MM.1S (cell line): ENCODE measurements at regions not wholly inside any gene's neighbourhood (a gene's known extent, or its start where the extent isn't known, plus 50 kb on each side); places are given as distances from the start of the nearest gene placed in this dataset.

Experiments used
- DNase-seq: peaks from one replicate; pipeline ENCODE4 v3.0.0-alpha.2; 2015
- H2AFZ ChIP-seq: fragments of 300-600 bp; sonication (generic); 2 replicates; pipeline ENCODE4 v1.6.0; 2016; ENCODE audit warnings: antibody characterized with exemption, low read length
- H3F3A ChIP-seq: fragments of 300-600 bp; sonication (generic); 2 replicates; pipeline ENCODE4 v1.6.1; 2016; ENCODE audit warnings: mild to moderate bottlenecking, antibody characterized with exemption, low read length, moderate library complexity, mixed read lengths; ENCODE audit not compliant: insufficient read depth
- H3K27ac ChIP-seq: fragments of 300-600 bp; sonication (generic); 2 replicates; pipeline ENCODE4 v1.5.1; 2016; ENCODE audit warnings: mild to moderate bottlenecking, low read length
- H3K27me3 ChIP-seq: fragments of 300-600 bp; sonication (generic); replicated peaks from 2 replicates; pipeline ENCODE4 v1.6.0; 2016; ENCODE audit warnings: low read length; ENCODE audit not compliant: insufficient read depth
- H3K36me3 ChIP-seq: fragments of 300-600 bp; sonication (generic); replicated peaks from 2 replicates; pipeline ENCODE4 v1.6.1; 2016; ENCODE audit warnings: mild to moderate bottlenecking, low read length, mixed read lengths; ENCODE audit not compliant: insufficient read depth
- H3K4me1 ChIP-seq: fragments of 300-600 bp; sonication (generic); 2 replicates; pipeline ENCODE4 v1.6.1; 2016; ENCODE audit warnings: low read length, mixed read lengths
- H3K4me2 ChIP-seq: fragments of 300-600 bp; sonication (generic); 2 replicates; pipeline ENCODE4 v1.6.0; 2016; ENCODE audit warnings: low read depth, low read length
- H3K4me3 ChIP-seq: fragments of 300-600 bp; sonication (generic); 2 replicates; pipeline ENCODE4 v1.5.1; 2016; ENCODE audit warnings: low read length, mixed read lengths
- H3K79me2 ChIP-seq: fragments of 300-600 bp; sonication (generic); 2 replicates; pipeline ENCODE4 v1.6.1; 2016; ENCODE audit warnings: mixed run types, low read length, mixed read lengths
- H3K9ac ChIP-seq: fragments of 300-600 bp; sonication (generic); 2 replicates; pipeline ENCODE4 v1.6.1; 2016; ENCODE audit warnings: low read length, mixed read lengths
- H3K9me2 ChIP-seq: fragments of 300-600 bp; sonication (generic); replicated peaks from 2 replicates; pipeline ENCODE4 v1.6.1; 2016; ENCODE audit warnings: mild to moderate bottlenecking, low read length, mixed read lengths; ENCODE audit not compliant: insufficient read depth
- H3K9me3 ChIP-seq: fragments of 300-600 bp; sonication (generic); replicated peaks from 2 replicates; pipeline ENCODE4 v1.6.1; 2016; ENCODE audit warnings: mild to moderate bottlenecking, low read length, mixed read lengths; ENCODE audit not compliant: insufficient read depth
- H4K20me1 ChIP-seq: fragments of 300-600 bp; sonication (generic); 2 replicates; pipeline ENCODE4 v1.6.1; 2016; ENCODE audit warnings: mild to moderate bottlenecking, low read length, moderate library complexity, mixed read lengths; ENCODE audit not compliant: insufficient read depth
- EZH2 ChIP-seq: fragments of 300-600 bp; sonication (generic); optimal IDR thresholded peaks from 2 replicates; pipeline ENCODE3; 2017; ENCODE audit warnings: low read depth, mild to moderate bottlenecking, antibody characterized with exemption, low read length, mixed read lengths
- EZH2phosphoT487 ChIP-seq: fragments of 300-600 bp; sonication (generic); IDR thresholded peaks from 2 replicates; pipeline ENCODE4 v1.6.1; 2018; ENCODE audit warnings: antibody characterized with exemption, low read length
- TF ChIP-seq, protein P1 (sequence below): fragments of 300-600 bp; sonication (generic); IDR thresholded peaks from 2 replicates; pipeline ENCODE4 v1.5.1; 2016; ENCODE audit warnings: antibody characterized with exemption, low read length, mixed read lengths

DNA sequence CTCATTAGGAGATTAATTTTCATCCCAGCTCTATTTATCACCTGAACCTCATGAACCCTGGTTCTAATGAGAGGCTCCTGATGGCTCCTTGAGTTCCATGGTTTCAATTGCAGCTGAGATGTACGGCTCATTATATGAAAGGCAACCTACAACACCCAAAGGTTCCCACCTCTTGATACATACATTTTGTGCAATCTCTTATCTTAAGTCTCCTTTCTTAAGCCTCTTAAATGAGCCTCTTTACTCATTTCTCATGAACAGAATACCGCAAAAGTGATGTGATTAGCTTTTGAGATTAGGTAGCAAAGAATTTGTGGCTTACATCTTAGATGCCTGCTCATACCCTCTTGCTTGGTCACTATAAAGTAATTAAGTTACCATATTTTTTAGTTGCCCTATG lies 1964.0 kb upstream of the CDH6 start:
- no peak overlapping the region for H3K27ac ChIP-seq
- H3K4me2 ChIP-seq: no peak overlapping the region
- H3K4me3 ChIP-seq: no peak overlapping the region
- H3K9ac ChIP-seq: no peak overlapping the region
- no peaks in the 10 kb centered on the region for H3K4me1 ChIP-seq
- no peaks in the 10 kb centered on the region for H3F3A ChIP-seq
- no peak overlapping the region for H2AFZ ChIP-seq
- H3K9me2 ChIP-seq: no peaks in the 10 kb centered on the region
- no peaks in the 10 kb centered on the region for H3K27me3 ChIP-seq
- H3K79me2 ChIP-seq: no peaks in the 10 kb centered on the region
- H3K36me3 ChIP-seq: no peaks in the 10 kb centered on the region
- no peaks in the 10 kb centered on the region for H3K9me3 ChIP-seq
- DNase-seq: no peak
- TF ChIP-seq, protein P1, sequence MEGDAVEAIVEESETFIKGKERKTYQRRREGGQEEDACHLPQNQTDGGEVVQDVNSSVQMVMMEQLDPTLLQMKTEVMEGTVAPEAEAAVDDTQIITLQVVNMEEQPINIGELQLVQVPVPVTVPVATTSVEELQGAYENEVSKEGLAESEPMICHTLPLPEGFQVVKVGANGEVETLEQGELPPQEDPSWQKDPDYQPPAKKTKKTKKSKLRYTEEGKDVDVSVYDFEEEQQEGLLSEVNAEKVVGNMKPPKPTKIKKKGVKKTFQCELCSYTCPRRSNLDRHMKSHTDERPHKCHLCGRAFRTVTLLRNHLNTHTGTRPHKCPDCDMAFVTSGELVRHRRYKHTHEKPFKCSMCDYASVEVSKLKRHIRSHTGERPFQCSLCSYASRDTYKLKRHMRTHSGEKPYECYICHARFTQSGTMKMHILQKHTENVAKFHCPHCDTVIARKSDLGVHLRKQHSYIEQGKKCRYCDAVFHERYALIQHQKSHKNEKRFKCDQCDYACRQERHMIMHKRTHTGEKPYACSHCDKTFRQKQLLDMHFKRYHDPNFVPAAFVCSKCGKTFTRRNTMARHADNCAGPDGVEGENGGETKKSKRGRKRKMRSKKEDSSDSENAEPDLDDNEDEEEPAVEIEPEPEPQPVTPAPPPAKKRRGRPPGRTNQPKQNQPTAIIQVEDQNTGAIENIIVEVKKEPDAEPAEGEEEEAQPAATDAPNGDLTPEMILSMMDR: no peak
- TF ChIP-seq EZH2 (no peak), EZH2phosphoT487 (no peak)
- H4K20me1 ChIP-seq: no peaks in the 10 kb centered on the region

DNA sequence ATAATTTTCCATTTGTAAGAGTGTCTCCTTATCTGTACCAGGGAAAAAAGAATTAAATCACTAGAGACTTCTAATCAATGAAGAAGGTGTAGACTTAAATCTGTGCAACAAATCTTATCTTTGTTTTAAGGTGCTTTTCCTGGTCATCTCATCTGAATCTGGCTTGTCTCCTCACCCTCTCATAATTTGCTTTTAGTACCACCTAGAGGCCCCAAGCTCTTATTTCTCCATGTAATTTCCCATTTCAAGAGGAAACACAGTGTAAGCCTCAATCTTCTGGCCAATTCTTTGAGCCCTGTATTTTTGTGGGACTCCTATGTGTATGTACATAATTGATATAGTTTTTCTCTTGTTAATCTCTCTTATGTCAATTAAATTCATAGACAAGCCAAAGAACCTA lies 1975.3 kb upstream of the CDH6 start:
- TF ChIP-seq EZH2phosphoT487: no peak
- TF ChIP-seq, protein P1: no peak
- no peak for TF ChIP-seq EZH2
- H4K20me1 ChIP-seq: no peaks in the 10 kb centered on the region
- no peaks in the 10 kb centered on the region for H3K27me3 ChIP-seq
- H3K9me2 ChIP-seq: no peaks in the 10 kb centered on the region
- H3K9me3 ChIP-seq: no peaks in the 10 kb centered on the region
- no peaks in the 10 kb centered on the region for H3K4me1 ChIP-seq
- H2AFZ ChIP-seq: no peak overlapping the region
- no peak overlapping the region for H3K9ac ChIP-seq
- H3K4me3 ChIP-seq: no peak overlapping the region
- H3F3A ChIP-seq: no peaks in the 10 kb centered on the region
- H3K27ac ChIP-seq: no peak overlapping the region
- H3K4me2 ChIP-seq: no peak overlapping the region
- no peak for DNase-seq
- no peaks in the 10 kb centered on the region for H3K79me2 ChIP-seq
- H3K36me3 ChIP-seq: no peaks in the 10 kb centered on the region

DNA sequence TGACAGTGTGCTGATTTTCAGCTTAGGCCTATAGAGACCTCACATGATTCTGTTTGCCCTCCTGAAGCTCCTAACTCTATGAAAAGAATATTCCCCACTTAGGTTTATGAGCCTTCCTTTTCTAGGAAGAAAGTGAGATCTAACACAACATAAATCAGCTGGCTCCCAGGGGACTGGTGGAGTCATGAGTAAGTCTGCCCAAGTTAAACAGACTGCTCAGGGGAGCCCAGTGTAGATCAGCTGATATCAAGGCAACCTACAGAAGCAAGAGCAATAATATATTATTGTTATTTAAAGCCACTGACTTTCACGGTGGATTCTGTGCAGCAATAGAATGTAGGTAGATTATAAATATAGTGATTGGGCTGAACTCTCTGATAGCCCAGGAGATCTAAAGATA lies 1978.6 kb upstream of the CDH6 start:
- Histone ChIP-seq H3K9me2 (no peaks in the 10 kb centered on the region), H3K9ac (no peak overlapping the region), H3K4me3 (no peak overlapping the region), H2AFZ (no peak overlapping the region), H3K4me1 (no peaks in the 10 kb centered on the region), H4K20me1 (no peaks in the 10 kb centered on the region), H3K9me3 (no peaks in the 10 kb centered on the region), H3K27me3 (no peaks in the 10 kb centered on the region), H3F3A (no peaks in the 10 kb centered on the region), H3K4me2 (no peak overlapping the region), H3K27ac (no peak overlapping the region), H3K79me2 (no peaks in the 10 kb centered on the region), H3K36me3 (no peaks in the 10 kb centered on the region)
- no peak for DNase-seq
- TF ChIP-seq, protein P1: no peak
- TF ChIP-seq EZH2phosphoT487: no peak
- no peak for TF ChIP-seq EZH2

DNA sequence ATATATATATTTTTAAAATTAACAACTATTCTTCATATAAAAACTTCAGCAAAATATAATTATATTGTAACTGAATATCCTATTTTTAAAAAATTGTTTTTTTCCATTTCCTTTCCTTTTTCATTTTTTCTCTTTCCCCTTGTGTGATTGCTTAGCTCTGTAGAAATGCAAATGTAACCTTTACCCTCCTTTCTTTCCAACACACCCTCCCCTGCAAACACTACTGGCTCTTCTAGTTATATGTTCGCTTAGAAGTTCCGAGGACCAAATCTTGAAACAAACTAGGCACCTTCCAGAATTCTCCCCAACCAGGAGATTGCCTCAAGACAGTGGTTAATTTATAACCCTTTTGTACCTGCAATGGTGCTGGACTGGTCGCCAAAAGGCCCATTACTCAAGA lies 1980.0 kb upstream of the CDH6 start:
- H3K79me2 ChIP-seq: no peaks in the 10 kb centered on the region
- H3K27me3 ChIP-seq: no peaks in the 10 kb centered on the region
- no peaks in the 10 kb centered on the region for H3F3A ChIP-seq
- DNase-seq: no peak
- H3K4me1 ChIP-seq: no peaks in the 10 kb centered on the region
- no peak overlapping the region for H3K4me2 ChIP-seq
- no peak overlapping the region for H3K4me3 ChIP-seq
- no peaks in the 10 kb centered on the region for H4K20me1 ChIP-seq
- H3K9me3 ChIP-seq: no peaks in the 10 kb centered on the region
- H3K9me2 ChIP-seq: no peaks in the 10 kb centered on the region
- H3K9ac ChIP-seq: no peak overlapping the region
- TF ChIP-seq EZH2 (no peak), EZH2phosphoT487 (no peak)
- TF ChIP-seq, protein P1: no peak
- no peaks in the 10 kb centered on the region for H3K36me3 ChIP-seq
- no peak overlapping the region for H3K27ac ChIP-seq
- no peak overlapping the region for H2AFZ ChIP-seq
